Mucosa of gallbladder (tissue), 1 donor: ENCODE measurements at regions not wholly inside any gene's neighbourhood (a gene's known extent, or its start where the extent isn't known, plus 50 kb on each side); places are given as distances from the start of the nearest gene placed in this dataset.
A peak's percentile ranks its signal among the peaks of the same experiment; 100 is the strongest.
"Not testable (repeated sequence)": the region's sequence is repeated elsewhere in the genome, so short reads cannot be mapped to it uniquely, and the experiment has no call there.

Source experiments
- DNase-seq: peaks from one replicate; pipeline ENCODE4 v3.0.0-alpha.2; 2020; ENCODE audit warnings: low spot score
- donor health status: DM: no; HTN: no; CAD: no.

- no peak for DNase-seq
These were observed 156.1 kb upstream of the SRD5A2 start for GRCh38 chr2:31736695-31737454.

GRCh38 chr2:31735716-31736115, 155.0 kb upstream of the SRD5A2 start:
- DNase-seq, result no peak

GRCh38 chr2:31729442-31730092, 148.8 kb upstream of the SRD5A2 start:
- DNase-seq, result no peak

GRCh38 chr2:31729065-31729439, 148.3 kb upstream of the SRD5A2 start:
- DNase-seq, result no peak

- DNase-seq, result no peak
These were observed 147.8 kb upstream of the SRD5A2 start for GRCh38 chr2:31728406-31729064.

GRCh38 chr2:31726457-31726856, 145.7 kb upstream of the SRD5A2 start:
- DNase-seq, result no peak

- no peak for DNase-seq
These were observed 144.7 kb upstream of the SRD5A2 start for GRCh38 chr2:31725444-31725843.

- no peak for DNase-seq
These were observed 131.0 kb upstream of the SRD5A2 start for GRCh38 chr2:31711737-31712136.

- peak; percentile 40 for DNase-seq
These were observed 129.4 kb upstream of the SRD5A2 start for GRCh38 chr2:31710121-31710520.

- DNase-seq, result no peak
These were observed 127.3 kb upstream of the SRD5A2 start for GRCh38 chr2:31707992-31708391.

GRCh38 chr2:31704561-31705212, 123.9 kb upstream of the SRD5A2 start:
- peak; percentile 61 for DNase-seq

GRCh38 chr2:31703253-31703652, 122.5 kb upstream of the SRD5A2 start:
- no peak for DNase-seq

- DNase-seq, result no peak
These were observed 118.0 kb upstream of the SRD5A2 start for GRCh38 chr2:31698722-31699121.

- no peak for DNase-seq
These were observed 115.3 kb upstream of the SRD5A2 start for GRCh38 chr2:31696068-31696467.

- DNase-seq, result no peak
These were observed 113.7 kb upstream of the SRD5A2 start for GRCh38 chr2:31694444-31694843.

- no peak for DNase-seq
These were observed 113.1 kb upstream of the SRD5A2 start for GRCh38 chr2:31693882-31694281.

- no peak for DNase-seq
These were observed 107.5 kb upstream of the SRD5A2 start for GRCh38 chr2:31688282-31688681.

- DNase-seq, result not testable (repeated sequence)
These were observed 102.8 kb upstream of the SRD5A2 start for GRCh38 chr2:31683506-31683905.

GRCh38 chr2:31675485-31675901, 94.8 kb upstream of the SRD5A2 start:
- no peak for DNase-seq

- no peak for DNase-seq
These were observed 93.7 kb upstream of the SRD5A2 start for GRCh38 chr2:31674446-31674845.

- DNase-seq, result no peak
These were observed 86.1 kb upstream of the SRD5A2 start for GRCh38 chr2:31666878-31667277.

- DNase-seq, result no peak
These were observed 84.4 kb upstream of the SRD5A2 start for GRCh38 chr2:31664949-31665724.
